Stimulated activated CD4-positive, alpha-beta T cell treated with anti-CD3 and anti-CD28 coated beads, Interleukin-12 subunit alpha, Interleukin-12 subunit beta, amount 100 ng/mL, for 4 hours (primary cell): ENCODE measurements at regions not wholly inside any gene's neighbourhood (a gene's known extent, or its start where the extent isn't known, plus 50 kb on each side); places are given as distances from the start of the nearest gene placed in this dataset.

Source experiments
- DNase-seq: peaks from one replicate; pipeline ENCODE4 v3.0.0-alpha.2; 2020

DNA sequence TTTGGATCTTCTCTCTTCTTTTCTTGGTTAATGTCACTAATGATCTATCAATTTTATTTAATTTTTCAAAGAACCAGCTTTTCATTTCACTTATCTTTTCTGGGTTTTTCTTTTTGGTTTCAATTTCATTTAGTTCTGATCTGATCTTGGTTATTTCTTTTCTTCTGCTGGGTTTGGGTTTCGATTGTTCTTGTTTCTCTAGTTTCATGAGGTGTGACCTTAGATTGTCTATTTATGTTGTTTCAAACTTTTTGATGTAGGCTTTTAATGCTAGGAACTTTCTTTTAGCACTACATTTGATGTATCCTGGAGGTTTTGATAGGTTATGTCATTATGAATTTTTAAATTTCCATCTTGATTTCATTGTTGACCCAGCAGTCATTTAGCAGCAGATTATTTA is 142.3 kb downstream of the C11orf87 start:
- DNase-seq: no peak

GRCh38 chr11:109582470-109582869 is 160.5 kb downstream of the C11orf87 start:
- no peak for DNase-seq

- DNase-seq: no peak
Measured at GRCh38 chr11:109584001-109584972, 162.3 kb downstream of the C11orf87 start.

DNA sequence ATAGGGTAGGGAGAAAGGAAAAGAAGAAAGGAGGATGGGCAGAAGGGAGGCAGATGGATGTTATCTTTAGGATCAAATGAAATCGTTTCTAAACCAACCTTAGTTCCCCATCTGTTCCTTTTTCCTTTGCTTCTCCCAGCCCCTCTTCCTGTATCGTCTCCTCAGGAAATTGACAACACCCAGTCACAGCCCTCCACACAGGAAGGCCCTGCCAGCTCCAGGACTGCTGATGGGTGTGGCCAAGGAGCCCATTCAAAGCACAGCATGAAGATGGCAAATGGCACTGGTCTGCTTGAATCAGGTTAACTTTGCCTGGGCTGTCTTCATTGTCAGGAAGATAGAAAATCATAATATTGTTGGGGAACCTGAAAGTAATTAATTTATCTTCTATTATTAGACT is 164.8 kb downstream of the C11orf87 start:
- DNase-seq: no peak

GRCh38 chr11:109590782-109591181 is 168.8 kb downstream of the C11orf87 start:
- DNase-seq: no peak

DNA sequence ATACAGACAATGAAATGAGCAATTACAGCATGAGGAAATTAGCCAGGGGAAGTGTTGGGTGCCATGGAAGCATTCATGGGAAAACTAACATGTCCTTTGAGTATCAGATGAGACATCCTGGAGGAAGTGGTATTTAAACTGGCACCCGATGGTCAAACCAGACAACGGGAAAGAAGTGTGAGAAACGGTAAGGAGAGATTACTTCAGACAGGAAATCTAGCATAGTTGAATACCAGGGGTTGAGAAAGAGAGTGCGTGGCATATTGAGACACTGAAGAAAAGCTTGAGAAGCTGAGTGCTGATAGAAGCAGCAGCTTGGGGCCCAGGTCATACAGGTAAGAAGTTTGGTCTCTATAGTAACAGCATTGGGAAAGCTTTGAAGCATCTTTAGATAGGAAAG is 175.3 kb downstream of the C11orf87 start:
- DNase-seq: no peak

- DNase-seq: no peak
Measured at GRCh38 chr11:109604481-109605400, 182.8 kb downstream of the C11orf87 start.

GRCh38 chr11:109606256-109606655 is 184.3 kb downstream of the C11orf87 start:
- no peak for DNase-seq

DNA sequence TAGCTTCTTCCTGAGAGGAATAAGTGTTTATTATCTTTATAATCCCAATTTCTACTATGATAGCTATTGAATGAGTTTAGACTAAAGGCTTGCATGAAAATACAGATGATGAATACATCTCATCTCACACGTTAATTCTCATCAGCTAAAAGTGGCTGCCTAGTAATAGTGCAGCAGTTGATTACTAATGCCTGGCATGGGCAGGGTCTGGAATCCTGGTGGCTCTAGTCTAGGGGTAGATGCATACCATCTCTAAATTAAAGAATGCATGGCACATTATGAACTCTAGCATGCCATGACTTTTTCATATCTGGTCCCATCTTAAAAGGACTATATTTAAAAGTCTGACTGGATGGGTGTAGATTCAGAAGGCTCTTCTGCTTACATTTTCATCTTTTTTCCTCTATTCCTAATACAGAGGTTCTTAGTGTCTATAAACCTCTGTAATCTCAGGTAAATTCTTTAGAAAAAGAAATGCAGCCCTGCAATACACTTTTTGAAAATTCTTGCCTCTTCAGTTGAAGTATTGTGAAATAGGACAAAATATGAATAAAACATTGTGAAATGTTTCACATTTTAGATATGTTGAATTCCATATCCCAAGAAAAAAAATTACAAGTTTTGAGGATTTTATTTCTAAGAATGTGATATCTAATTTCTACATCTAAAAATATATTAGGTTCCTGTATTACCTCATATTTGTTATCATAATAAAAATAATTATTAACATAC is 187.6 kb downstream of the C11orf87 start:
- DNase-seq: no peak

GRCh38 chr11:109612496-109612895 is 190.5 kb downstream of the C11orf87 start:
- no peak for DNase-seq

DNA sequence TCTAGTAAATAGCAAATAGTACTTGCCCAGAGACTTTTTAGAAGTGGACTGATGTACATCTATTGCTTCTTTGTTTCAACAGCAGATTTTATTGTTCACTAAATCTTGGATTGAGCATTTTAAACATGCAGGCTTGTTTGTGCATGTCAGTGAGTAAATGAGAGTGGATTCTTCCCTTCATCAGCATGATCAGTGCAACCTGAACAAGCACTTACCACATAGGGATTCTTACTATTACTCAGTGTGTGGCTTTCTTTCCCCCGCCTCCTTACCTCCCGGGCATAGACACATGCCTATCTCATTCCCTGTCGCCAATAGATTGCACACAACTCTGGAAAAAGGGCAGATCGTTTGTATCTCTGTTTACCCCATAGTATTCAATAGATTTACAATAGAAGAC is 197.5 kb downstream of the C11orf87 start:
- no peak for DNase-seq

GRCh38 chr11:109629734-109630133 is 207.7 kb downstream of the C11orf87 start:
- no peak for DNase-seq

- no peak for DNase-seq
Measured at GRCh38 chr11:109641549-109641948, 219.6 kb downstream of the C11orf87 start.

DNA sequence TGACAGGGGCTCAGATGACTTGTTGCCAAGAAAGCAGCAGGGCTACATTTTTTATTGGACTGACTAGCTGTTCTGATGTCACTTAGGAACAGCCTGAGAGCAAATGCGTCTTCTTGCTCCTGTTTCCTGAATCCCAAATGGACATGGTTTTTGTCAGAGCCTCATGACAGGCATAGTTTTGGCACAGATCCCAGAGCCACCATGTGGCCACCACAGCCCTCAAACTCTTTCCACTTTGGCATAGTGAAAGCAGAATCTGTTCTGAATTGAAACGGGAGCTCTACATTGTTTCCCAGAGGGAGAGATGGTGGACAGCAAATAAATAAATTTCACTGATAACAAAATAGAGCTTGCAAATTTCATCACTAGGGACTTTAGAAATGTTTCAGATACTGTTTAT is 222.2 kb downstream of the C11orf87 start:
- no peak for DNase-seq

DNA sequence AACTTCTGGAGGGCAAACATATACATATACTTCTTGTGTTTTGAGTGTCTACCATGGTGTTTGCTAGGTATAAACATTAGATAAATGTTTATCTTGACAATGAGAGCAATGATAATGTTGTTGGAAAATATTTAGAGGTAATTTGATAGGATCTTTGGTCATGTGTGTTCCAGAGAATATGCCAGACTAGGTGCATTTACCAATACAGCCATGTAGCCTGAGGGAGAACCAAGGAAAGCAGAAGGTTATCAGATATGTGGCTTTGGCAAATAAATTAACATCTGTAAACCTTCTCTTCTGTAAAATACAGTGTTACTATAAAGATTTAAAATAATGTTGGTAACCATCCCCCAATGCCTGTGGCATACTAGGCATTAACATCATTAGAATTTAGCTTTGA is 226.8 kb downstream of the C11orf87 start:
- DNase-seq: no peak

GRCh38 chr11:109654091-109654490 is 232.1 kb downstream of the C11orf87 start:
- no peak for DNase-seq

DNA sequence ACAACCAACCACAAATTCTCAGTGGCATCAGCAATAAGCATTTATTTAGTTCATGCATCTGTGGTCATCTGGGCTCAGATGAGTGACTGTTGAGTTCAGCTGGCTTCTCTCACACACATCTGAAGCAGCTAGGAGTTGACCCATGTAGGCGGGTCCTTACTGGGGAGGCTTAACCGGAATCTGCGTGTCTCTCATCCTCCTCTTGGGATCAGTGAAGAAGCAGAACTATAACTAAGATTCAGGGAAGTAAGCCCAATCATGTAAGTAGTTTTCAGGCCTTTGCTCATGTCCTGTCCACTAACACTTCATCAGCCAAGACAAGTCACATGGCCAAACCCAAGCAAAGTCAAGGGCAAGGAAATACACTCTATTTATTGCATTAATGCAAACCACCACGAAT is 236.2 kb downstream of the C11orf87 start:
- no peak for DNase-seq

GRCh38 chr11:109667719-109668118 is 245.7 kb downstream of the C11orf87 start:
- DNase-seq: no peak

GRCh38 chr11:109668973-109669634 is 247.1 kb downstream of the C11orf87 start:
- DNase-seq: no peak

- no peak for DNase-seq
Measured at GRCh38 chr11:109677231-109677630, 255.2 kb downstream of the C11orf87 start.

DNA sequence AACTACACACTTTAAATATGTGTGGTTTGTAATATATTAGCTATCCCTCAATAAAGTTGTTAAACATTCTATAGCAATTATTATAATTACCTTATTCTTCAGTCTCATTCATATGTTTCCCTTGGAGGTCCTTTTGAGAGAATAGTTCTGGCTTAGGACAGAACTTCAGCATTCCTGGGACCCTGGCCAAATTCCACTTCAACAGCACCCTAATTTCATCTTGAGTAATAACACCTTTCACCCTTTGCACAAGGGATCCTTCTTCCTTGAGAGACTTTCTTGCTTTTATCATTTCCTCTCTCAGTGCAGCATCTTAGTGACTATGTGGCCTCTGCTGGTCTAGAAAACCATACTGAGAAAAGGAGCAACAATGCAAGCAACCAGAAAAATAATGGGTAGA is 255.9 kb downstream of the C11orf87 start:
- no peak for DNase-seq

GRCh38 chr11:109680127-109680526 is 258.1 kb downstream of the C11orf87 start:
- DNase-seq: no peak
